Muscle layer of duodenum (tissue), 2 donors: ENCODE measurements at regions not wholly inside any gene's neighbourhood (a gene's known extent, or its start where the extent isn't known, plus 50 kb on each side); places are given as distances from the start of the nearest gene placed in this dataset.

Experiments used
- H3K27ac ChIP-seq: one replicate; pipeline ENCODE4 v1.7.0; 2013; ENCODE audit warnings: mild to moderate bottlenecking, low read length
- H3K27me3 ChIP-seq: one replicate; pipeline ENCODE4 v1.7.0; 2013; ENCODE audit warnings: low read depth, mild to moderate bottlenecking, control low read depth, low read length
- H3K36me3 ChIP-seq, 2 donors: one replicate each; pipeline ENCODE4 v1.7.0; 2013; ENCODE audit warnings: low read length in 2 of 2, control low read depth in 1 of 2, mild to moderate bottlenecking in 1 of 2; ENCODE audit not compliant: insufficient read depth in 2 of 2, control insufficient read depth in 1 of 2
- H3K4me1 ChIP-seq, 2 donors: one replicate each; pipeline ENCODE4 v1.7.0; 2013; ENCODE audit warnings: low read length in 2 of 2, mild to moderate bottlenecking in 2 of 2, control low read depth in 1 of 2, moderate library complexity in 1 of 2; ENCODE audit not compliant: insufficient read depth in 2 of 2, control insufficient read depth in 1 of 2
- H3K4me3 ChIP-seq, 2 donors: one replicate each; pipeline ENCODE4 v1.7.0; 2013; ENCODE audit warnings: low read length in 2 of 2, low read depth in 1 of 2, mild to moderate bottlenecking in 1 of 2
- H3K9me3 ChIP-seq, 2 donors: one replicate each; pipeline ENCODE4 v1.7.0; 2013; ENCODE audit warnings: low read length in 2 of 2, control low read depth in 1 of 2, mild to moderate bottlenecking in 1 of 2; ENCODE audit not compliant: control insufficient read depth in 1 of 2
- donor health status: healthy.

DNA sequence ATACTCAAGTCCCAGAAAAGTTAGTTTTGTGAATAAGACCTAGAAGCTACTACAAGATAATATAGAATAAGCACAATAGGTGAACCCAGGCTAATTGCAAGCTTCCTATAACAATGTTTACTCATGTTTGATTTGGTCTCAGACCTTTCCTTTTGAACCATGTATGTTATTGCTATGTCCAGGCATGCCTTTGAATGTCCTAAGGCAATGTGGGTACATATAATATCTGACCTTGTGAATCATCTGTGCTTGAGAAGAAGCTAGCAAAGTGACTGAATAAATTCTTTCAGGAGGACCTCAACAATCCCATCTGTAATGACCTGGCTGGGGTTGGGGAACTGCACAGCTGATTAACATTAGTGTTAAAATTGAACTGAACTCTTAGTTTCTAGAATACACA lies 1285.9 kb upstream of the CELF4 start:
- no peak overlapping the region for H3K4me3 ChIP-seq
- H3K4me1 ChIP-seq, result no peaks in the 10 kb centered on the region
- peaks cover 0 to 5% of the 10 kb centered on the region in 2 donors for H3K9me3 ChIP-seq
- no peak overlapping the region for H3K27ac ChIP-seq
- no peaks in the 10 kb centered on the region for H3K27me3 ChIP-seq
- H3K36me3 ChIP-seq, result no peaks in the 10 kb centered on the region

DNA sequence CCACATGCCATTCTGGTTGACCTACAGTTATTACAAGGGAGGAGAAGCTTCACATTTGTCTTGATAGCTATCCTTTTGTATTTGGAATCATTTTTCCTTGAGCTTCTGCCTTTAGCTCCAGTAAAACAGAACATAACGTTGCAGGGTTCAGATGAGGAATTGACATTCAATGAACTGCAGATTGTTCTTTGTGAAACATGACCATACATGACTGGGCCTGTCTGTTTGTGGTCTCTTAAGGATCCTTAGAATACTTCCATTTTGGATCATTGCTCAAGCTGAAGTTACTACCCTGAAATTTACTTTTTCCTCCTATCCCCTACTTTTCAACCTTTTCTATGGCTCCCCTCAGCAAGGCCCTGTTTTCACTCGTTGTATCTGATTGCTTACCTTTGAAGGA lies 1281.7 kb upstream of the CELF4 start:
- Histone ChIP-seq H3K4me3 (no peak overlapping the region), H3K27me3 (no peaks in the 10 kb centered on the region), H3K9me3 (no peaks in the 10 kb centered on the region), H3K4me1 (no peaks in the 10 kb centered on the region), H3K27ac (no peak overlapping the region), H3K36me3 (no peaks in the 10 kb centered on the region)

DNA sequence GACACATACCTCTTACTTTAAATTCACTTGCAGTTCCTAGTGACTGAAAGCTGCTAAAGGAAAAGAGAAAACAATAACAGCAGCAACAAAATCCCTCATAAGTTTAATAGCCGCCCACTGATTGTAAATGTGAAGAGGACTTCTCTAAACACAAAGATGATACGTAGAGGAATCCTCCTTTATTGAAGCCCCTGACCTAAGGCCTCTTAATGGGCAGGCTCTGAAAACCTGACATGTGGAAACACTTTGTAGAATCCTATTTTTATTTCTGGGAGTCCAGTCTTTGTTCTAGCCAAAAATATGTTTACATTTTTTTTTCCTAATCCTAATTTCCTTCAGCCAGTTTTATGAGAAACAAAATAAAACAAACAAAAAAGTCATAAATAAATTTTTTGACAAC lies 1277.7 kb upstream of the CELF4 start:
- H3K27ac ChIP-seq, result no peak overlapping the region
- no peaks in the 10 kb centered on the region for H3K4me1 ChIP-seq
- H3K27me3 ChIP-seq, result no peaks in the 10 kb centered on the region
- H3K36me3 ChIP-seq, result no peaks in the 10 kb centered on the region
- H3K9me3 ChIP-seq, result peaks cover 0 to 4% of the 10 kb centered on the region in 2 donors
- no peak overlapping the region for H3K4me3 ChIP-seq

DNA sequence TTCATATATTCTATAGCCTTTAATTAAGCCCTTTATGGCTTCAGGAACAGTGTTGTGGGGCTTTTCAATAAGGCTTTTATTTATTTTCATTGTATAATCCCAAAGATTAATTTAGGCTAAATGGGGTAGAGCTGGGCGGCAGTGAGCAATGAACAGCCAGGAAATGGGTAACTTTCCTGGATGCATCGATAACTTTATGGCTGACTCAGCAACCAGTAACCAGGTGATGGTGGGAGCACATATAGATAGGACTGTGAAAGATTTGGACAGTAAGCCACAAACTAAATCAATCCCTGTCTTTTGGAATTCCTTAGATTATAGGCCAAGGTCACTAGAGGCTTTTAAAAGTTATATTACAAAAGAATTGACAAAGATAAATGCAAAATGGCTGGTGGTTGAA lies 1260.6 kb upstream of the CELF4 start:
- Histone ChIP-seq H3K27me3 (no peaks in the 10 kb centered on the region), H3K36me3 (no peaks in the 10 kb centered on the region), H3K27ac (no peak overlapping the region), H3K9me3 (no peaks in the 10 kb centered on the region), H3K4me1 (no peaks in the 10 kb centered on the region), H3K4me3 (no peak overlapping the region)

DNA sequence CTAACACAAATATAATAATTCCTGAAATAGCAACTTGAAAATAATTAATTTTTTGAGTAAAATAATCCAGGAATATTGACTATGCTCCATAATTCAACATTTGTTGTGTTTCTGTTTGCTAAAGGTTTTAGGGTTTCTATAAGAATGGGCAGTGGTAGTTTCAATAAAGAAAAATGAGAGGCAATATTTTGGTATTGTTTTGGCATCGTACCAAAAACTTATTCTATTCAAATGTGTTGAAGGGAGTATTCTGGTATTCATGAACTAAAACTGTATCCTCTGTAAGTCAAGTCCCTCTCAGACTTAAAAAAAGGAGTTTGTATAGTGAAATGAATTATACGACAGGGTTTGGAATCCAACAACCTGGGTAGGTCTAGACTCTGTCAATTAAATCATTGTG lies 1245.6 kb upstream of the CELF4 start:
- no peak overlapping the region for H3K27ac ChIP-seq
- no peaks in the 10 kb centered on the region for H3K27me3 ChIP-seq
- no peaks in the 10 kb centered on the region for H3K4me1 ChIP-seq
- H3K4me3 ChIP-seq, result no peak overlapping the region
- no peaks in the 10 kb centered on the region for H3K36me3 ChIP-seq
- no peaks in the 10 kb centered on the region for H3K9me3 ChIP-seq

DNA sequence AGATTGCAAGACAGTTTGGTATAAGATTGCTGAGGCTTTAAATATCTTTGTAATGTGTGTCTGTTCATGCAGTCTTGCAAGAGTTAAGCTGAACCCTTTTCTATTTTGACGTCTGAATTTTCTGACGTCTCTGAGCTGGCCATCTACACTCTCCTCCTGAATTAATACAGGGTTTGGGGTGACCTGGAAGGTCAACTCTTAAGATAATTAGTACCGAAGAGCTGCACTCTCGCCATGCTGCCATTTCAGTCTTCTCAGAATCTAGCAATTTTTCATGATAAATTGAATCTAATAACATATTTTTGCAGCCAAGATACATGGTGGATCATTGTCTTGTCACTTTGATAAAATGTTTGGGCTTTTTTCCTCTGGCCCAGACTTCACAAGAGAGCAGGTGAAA lies 1245.2 kb upstream of the CELF4 start:
- Histone ChIP-seq H3K9me3 (no peaks in the 10 kb centered on the region), H3K36me3 (no peaks in the 10 kb centered on the region), H3K4me1 (no peaks in the 10 kb centered on the region)

DNA sequence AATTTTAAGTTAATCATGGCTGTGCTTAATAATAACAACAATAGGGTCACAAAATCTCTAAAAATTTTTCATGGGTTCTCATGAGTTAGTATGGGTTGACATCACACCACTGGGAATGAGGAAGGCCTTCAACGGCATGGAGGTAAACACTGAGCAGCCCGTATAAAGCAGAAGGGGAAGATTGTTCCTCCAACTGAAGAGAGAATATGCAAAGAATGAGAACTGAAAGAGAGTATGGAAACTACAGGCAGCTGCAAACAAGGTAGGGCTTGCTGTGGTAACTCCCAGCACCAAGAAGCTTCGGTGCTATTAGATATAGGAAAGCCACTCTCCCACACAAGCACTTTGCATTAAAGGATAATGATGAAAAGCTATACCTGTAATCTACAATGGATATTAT lies 1242.3 kb upstream of the CELF4 start:
- H3K36me3 ChIP-seq, result no peaks in the 10 kb centered on the region
- no peaks in the 10 kb centered on the region for H3K27me3 ChIP-seq
- H3K4me3 ChIP-seq, result no peak overlapping the region
- H3K9me3 ChIP-seq, result no peaks in the 10 kb centered on the region
- H3K4me1 ChIP-seq, result no peaks in the 10 kb centered on the region
- no peak overlapping the region for H3K27ac ChIP-seq

More for the DNA sequence above, 1245.2 kb upstream of the CELF4 start:
- Histone ChIP-seq H3K27me3 (no peaks in the 10 kb centered on the region), H3K27ac (no peak overlapping the region), H3K4me3 (no peak overlapping the region)

DNA sequence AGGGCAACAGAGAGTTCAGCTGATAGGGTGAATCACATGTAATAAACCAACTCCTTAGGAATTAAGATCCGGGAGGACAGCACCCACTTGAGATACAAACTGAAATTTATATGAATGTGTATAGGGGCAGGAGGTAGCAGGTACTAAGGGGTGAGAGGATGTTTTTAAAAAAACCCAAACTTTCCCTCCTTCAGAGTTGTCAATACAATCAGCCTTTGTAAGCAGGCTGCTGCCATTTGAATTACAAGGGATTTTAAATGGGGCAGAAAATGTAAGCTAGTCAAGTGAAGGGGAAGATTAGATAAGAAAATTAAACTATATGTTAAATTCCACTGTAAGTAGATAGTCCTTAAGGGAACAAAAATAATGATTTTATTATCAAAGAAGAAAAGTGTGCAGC lies 1239.7 kb upstream of the CELF4 start:
- no peaks in the 10 kb centered on the region for H3K36me3 ChIP-seq
- H3K4me3 ChIP-seq, result no peak overlapping the region
- no peaks in the 10 kb centered on the region for H3K9me3 ChIP-seq
- no peaks in the 10 kb centered on the region for H3K4me1 ChIP-seq
- no peaks in the 10 kb centered on the region for H3K27me3 ChIP-seq
- no peak overlapping the region for H3K27ac ChIP-seq

DNA sequence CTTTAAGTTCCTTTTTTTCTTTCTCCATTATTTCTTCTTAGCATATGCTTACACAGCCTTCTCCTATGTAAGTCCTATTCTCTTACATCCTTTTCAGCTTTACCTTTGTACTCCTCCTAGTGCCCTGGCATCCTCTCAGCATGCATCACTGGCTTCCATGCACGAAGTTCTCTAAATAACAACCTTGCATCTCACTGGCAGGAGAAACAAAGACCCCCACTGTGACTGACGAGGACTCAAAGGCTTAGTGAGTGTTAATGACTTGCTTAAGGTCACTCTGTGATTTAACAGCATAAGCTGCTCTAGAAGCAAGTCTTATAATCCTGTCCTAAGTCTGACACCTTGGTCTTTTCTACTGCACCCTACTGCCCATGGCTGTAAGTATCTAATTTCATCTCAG lies 1236.0 kb upstream of the CELF4 start:
- no peaks in the 10 kb centered on the region for H3K4me1 ChIP-seq

DNA sequence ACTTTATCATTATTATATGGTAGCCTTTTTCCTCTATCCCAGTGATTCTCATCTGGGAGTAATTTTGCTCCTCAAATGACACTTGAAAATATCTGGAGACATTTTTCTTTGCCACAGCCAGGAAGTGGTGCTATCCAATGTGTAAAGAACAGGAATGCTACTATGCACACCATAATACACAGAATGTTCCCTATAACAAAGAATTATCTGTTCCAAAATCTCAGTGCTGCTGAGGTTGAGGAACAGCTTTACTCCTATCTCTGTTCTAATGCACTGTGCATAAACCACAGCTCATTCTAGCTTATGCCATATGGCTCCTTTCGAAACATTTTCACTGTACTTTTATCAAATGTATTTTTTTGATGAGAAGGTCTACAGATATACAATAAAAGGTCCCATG lies 1231.2 kb upstream of the CELF4 start:
- H3K4me3 ChIP-seq, result no peak overlapping the region
- H3K9me3 ChIP-seq, result no peaks in the 10 kb centered on the region
- no peaks in the 10 kb centered on the region for H3K27me3 ChIP-seq
- no peak overlapping the region for H3K27ac ChIP-seq
- no peaks in the 10 kb centered on the region for H3K4me1 ChIP-seq
- no peaks in the 10 kb centered on the region for H3K36me3 ChIP-seq

More for the DNA sequence above, 1236.0 kb upstream of the CELF4 start:
- no peak overlapping the region for H3K27ac ChIP-seq
- no peaks in the 10 kb centered on the region for H3K9me3 ChIP-seq
- H3K27me3 ChIP-seq, result no peaks in the 10 kb centered on the region
- H3K4me3 ChIP-seq, result no peak overlapping the region
- no peaks in the 10 kb centered on the region for H3K36me3 ChIP-seq

DNA sequence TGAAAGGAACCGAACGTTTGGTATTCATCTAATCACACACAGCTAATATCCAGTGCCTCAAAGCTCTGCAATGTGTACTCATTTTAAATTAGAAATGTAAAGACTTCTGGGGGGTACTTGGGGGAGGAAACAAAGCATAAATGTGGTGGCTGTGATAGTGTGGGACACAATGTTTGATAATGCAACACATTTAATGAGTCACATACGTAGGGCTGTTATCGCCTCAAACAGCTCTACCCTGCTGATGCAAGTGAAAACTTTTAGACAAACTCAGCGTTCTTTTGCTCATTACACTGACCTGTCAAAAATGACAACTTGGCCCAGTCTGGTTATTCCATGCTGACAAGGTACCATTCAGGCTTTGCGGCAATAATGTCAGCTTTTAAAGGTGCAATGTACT lies 1227.1 kb upstream of the CELF4 start:
- H3K9me3 ChIP-seq, result no peaks in the 10 kb centered on the region
- H3K4me1 ChIP-seq, result no peaks in the 10 kb centered on the region
- H3K27ac ChIP-seq, result no peak overlapping the region
- no peaks in the 10 kb centered on the region for H3K36me3 ChIP-seq
- H3K4me3 ChIP-seq, result no peak overlapping the region
- H3K27me3 ChIP-seq, result no peaks in the 10 kb centered on the region

DNA sequence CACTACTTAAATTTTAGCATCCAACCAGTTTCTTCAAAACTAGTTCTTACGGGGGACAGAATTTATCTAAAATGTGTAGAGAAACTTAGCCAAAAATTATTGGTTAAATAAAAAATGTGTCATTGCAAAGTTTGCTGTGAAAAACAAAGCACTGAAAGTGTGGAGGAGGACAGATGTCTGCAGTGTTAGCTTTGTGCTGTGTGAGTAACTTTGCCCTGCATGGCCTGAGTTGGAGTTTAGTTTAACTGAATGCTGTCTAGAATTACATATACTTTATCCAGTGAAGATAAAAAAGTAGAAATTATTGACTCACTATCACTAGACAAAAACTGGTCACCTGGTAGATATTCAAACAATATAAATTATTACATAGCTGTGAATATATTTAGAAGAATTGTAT lies 1225.2 kb upstream of the CELF4 start:
- Histone ChIP-seq H3K27ac (no peak overlapping the region), H3K36me3 (no peaks in the 10 kb centered on the region), H3K27me3 (no peaks in the 10 kb centered on the region), H3K4me1 (no peaks in the 10 kb centered on the region), H3K4me3 (no peak overlapping the region), H3K9me3 (peaks cover 0 to 4% of the 10 kb centered on the region in 2 donors)
